Natural killer cell (primary cell): ENCODE measurements at regions not wholly inside any gene's neighbourhood (a gene's known extent, or its start where the extent isn't known, plus 50 kb on each side); places are given as distances from the start of the nearest gene placed in this dataset.

Source experiments
- ATAC-seq, 3 donors: fragments of 150-1000 bp in 2 of 3; fragments of 200-7000 bp in 1 of 3; cut with Tn5 transposase; 1 replicate in 1 of 3; 2 replicates in 2 of 3; pipeline ENCODE4 v1.10.0; 2021; ENCODE audit warnings: mild to moderate bottlenecking in 2 of 3, moderate library complexity in 2 of 3
- DNase-seq, 2 donors: peaks; one replicate each; pipeline versions ENCODE4 v3.0.0 to v3.0.0-alpha.2; 2013 to 2021; ENCODE audit warnings: mixed read lengths in 1 of 2
- H3K27ac ChIP-seq: one replicate; pipeline ENCODE4 v1.5.1; 2013; ENCODE audit warnings: mild to moderate bottlenecking, low read length
- H3K27me3 ChIP-seq: one replicate; pipeline ENCODE4 v1.6.1; 2013; ENCODE audit warnings: low read length; ENCODE audit not compliant: control insufficient read depth, insufficient read depth
- H3K36me3 ChIP-seq: one replicate; pipeline ENCODE4 v1.6.1; 2013; ENCODE audit warnings: low read length; ENCODE audit not compliant: control insufficient read depth, insufficient read depth
- H3K4me1 ChIP-seq: one replicate; pipeline ENCODE4 v1.6.1; 2013; ENCODE audit warnings: low read length; ENCODE audit not compliant: control insufficient read depth, insufficient read depth
- H3K4me3 ChIP-seq: one replicate; pipeline ENCODE4 v1.5.1; 2013; ENCODE audit warnings: low read length
- H3K9me3 ChIP-seq: one replicate; pipeline ENCODE4 v1.6.1; 2013; ENCODE audit warnings: low read length; ENCODE audit not compliant: control insufficient read depth, insufficient read depth
- H3K27ac Mint-ChIP-seq, 2 donors: one replicate each; pipeline ENCODE4 v1.8.0; 2022; ENCODE audit warnings: mild to moderate bottlenecking in 2 of 2, mixed read lengths in 2 of 2, moderate library complexity in 1 of 2
- H3K27me3 Mint-ChIP-seq, 2 donors: one replicate each; pipeline ENCODE4 v1.8.0; 2022; ENCODE audit warnings: low read depth in 2 of 2, mixed read lengths in 2 of 2
- H3K36me3 Mint-ChIP-seq: one replicate; pipeline ENCODE4 v1.8.0; 2022; ENCODE audit warnings: mixed read lengths
- H3K4me1 Mint-ChIP-seq, 2 donors: one replicate each; pipeline ENCODE4 v1.8.0; 2022; ENCODE audit warnings: mixed read lengths in 2 of 2
- H3K4me3 Mint-ChIP-seq: one replicate; pipeline ENCODE4 v1.8.0; 2022; ENCODE audit warnings: mild to moderate bottlenecking, moderate library complexity, mixed read lengths
- H3K9me3 Mint-ChIP-seq, 2 donors: one replicate each; pipeline ENCODE4 v1.8.0; 2022; ENCODE audit warnings: mixed read lengths in 2 of 2
- WGBS: methylation state at CpG from one replicate; pipeline ENCODE4 v1.1.7; 2013; ENCODE audit warnings: missing lambda C conversion rate; ENCODE audit not compliant: insufficient coverage; 5-methylcytosine and 5-hydroxymethylcytosine counted together
- intact Hi-C: fragments of 100-400 bp; cut with micrococcal nuclease; formaldehyde crosslinking; loops from one replicate; pipeline ENCODE4 v1.14.2; 2022
- TF ChIP-seq, protein P1 (sequence below): fragments of 200-600 bp; IDR thresholded peaks from one replicate; pipeline ENCODE4 v1.8.0; 2022; ENCODE audit warnings: antibody characterized with exemption

DNA sequence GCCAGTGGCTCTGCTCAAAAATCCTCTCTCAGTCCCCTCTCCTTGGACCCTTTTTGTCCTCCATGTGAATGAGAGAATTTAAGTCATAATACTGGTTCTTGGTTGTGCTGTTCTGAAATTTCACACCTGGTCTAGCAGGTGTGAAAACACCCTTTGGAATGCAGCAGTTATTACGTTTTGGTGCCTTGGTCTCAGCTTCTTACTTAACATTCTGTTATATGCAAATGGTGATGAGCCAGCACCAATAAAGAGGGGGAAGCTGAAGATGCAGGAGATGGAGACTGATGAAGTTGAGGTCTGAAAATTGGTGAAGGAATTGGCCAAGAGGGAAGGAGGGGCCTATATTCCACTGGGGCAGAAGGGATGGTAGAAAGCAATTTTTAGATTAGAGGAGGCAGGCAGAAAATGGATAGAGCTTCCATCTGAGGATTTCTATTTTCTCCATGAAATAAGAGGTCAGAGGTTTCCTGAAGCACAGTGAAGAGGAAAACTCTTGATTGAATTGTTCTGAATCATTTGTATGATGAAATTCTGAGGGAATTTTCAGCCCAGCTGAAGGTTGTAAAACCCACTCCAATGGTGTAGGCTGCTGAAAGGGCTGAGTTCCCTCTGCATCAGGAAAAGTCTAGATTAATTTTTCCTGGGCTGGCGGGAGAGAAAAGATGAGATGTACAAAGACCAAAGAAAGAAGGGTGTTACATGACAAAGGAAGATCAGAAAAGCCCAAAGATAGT, 94.0 kb upstream of the FAM180A start:
- Histone ChIP-seq H3K4me3 (no peak overlapping the region), H3K36me3 (no peaks in the 10 kb centered on the region), H3K27ac (no peak overlapping the region), H3K9me3 (no peaks in the 10 kb centered on the region), H3K27me3 (peaks cover 2% of the 10 kb centered on the region), H3K4me1 (peaks cover 7% of the 10 kb centered on the region)
- Mint-ChIP-seq H3K9me3 (no peaks in the 10 kb centered on the region), H3K4me3 (no peak overlapping the region), H3K36me3 (no peaks in the 10 kb centered on the region), H3K4me1 (peaks cover 13 to 23% of the 10 kb centered on the region in 2 donors), H3K27me3 (peaks cover 0 to 2% of the 10 kb centered on the region in 2 donors), H3K27ac (peak overlapping the region in 1 of 2 donors; percentile 50)
- 56% methylated on average over 2 of the region's 2 CpGs for WGBS
- TF ChIP-seq, protein P1, sequence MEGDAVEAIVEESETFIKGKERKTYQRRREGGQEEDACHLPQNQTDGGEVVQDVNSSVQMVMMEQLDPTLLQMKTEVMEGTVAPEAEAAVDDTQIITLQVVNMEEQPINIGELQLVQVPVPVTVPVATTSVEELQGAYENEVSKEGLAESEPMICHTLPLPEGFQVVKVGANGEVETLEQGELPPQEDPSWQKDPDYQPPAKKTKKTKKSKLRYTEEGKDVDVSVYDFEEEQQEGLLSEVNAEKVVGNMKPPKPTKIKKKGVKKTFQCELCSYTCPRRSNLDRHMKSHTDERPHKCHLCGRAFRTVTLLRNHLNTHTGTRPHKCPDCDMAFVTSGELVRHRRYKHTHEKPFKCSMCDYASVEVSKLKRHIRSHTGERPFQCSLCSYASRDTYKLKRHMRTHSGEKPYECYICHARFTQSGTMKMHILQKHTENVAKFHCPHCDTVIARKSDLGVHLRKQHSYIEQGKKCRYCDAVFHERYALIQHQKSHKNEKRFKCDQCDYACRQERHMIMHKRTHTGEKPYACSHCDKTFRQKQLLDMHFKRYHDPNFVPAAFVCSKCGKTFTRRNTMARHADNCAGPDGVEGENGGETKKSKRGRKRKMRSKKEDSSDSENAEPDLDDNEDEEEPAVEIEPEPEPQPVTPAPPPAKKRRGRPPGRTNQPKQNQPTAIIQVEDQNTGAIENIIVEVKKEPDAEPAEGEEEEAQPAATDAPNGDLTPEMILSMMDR: no peak
- DNase-seq (no peak), ATAC-seq (peak in 1 of 3 donors; percentile 38)
- intact Hi-C loops: no loop called here

- Mint-ChIP-seq H3K4me1 (peaks cover 13 to 23% of the 10 kb centered on the region in 2 donors), H3K4me3 (no peak overlapping the region), H3K9me3 (no peaks in the 10 kb centered on the region), H3K27ac (no peak overlapping the region), H3K36me3 (no peaks in the 10 kb centered on the region), H3K27me3 (peaks cover 0 to 2% of the 10 kb centered on the region in 2 donors)
- Histone ChIP-seq H3K36me3 (no peaks in the 10 kb centered on the region), H3K4me3 (no peak overlapping the region), H3K27ac (no peak overlapping the region), H3K9me3 (no peaks in the 10 kb centered on the region), H3K27me3 (peaks cover 2% of the 10 kb centered on the region), H3K4me1 (peaks cover 7% of the 10 kb centered on the region)
- ATAC-seq (no peak), DNase-seq (no peak)
- intact Hi-C loops: no loop called here
- TF ChIP-seq, protein P1: no peak
Observed at GRCh38 chr7:135840591-135840990, 92.0 kb upstream of the FAM180A start.

- Histone ChIP-seq H3K27ac (no peak overlapping the region), H3K4me1 (peaks cover 29% of the 10 kb centered on the region), H3K36me3 (no peaks in the 10 kb centered on the region), H3K4me3 (no peak overlapping the region), H3K27me3 (peaks cover 2% of the 10 kb centered on the region), H3K9me3 (no peaks in the 10 kb centered on the region)
- TF ChIP-seq, protein P1: no peak
- intact Hi-C loops: no loop called here
- Mint-ChIP-seq H3K36me3 (no peaks in the 10 kb centered on the region), H3K4me1 (peaks cover 28 to 31% of the 10 kb centered on the region in 2 donors), H3K27ac (no peak overlapping the region), H3K9me3 (no peaks in the 10 kb centered on the region), H3K27me3 (peaks cover 0 to 2% of the 10 kb centered on the region in 2 donors), H3K4me3 (no peak overlapping the region)
- no peak for DNase-seq
- no peak for ATAC-seq
- 82% methylated on average over 2 of the region's 2 CpGs for WGBS
Observed at GRCh38 chr7:135837675-135838074, 89.1 kb upstream of the FAM180A start.

GRCh38 chr7:135834266-135834665, 85.7 kb upstream of the FAM180A start:
- H3K27ac ChIP-seq: no peak overlapping the region
- WGBS: 65% methylated on average over 7 of the region's 8 CpGs

More at GRCh38 chr7:135834266-135834665, 85.7 kb upstream of the FAM180A start:
- TF ChIP-seq, protein P1: no peak
- no peaks in the 10 kb centered on the region for H3K27me3 Mint-ChIP-seq
- ATAC-seq (no peak), DNase-seq (no peak)
- peak overlapping the region; percentile 1 to 82 for H3K27ac Mint-ChIP-seq
- Histone ChIP-seq H3K4me3 (no peak overlapping the region), H3K27me3 (peaks cover 2% of the 10 kb centered on the region), H3K9me3 (no peaks in the 10 kb centered on the region), H3K4me1 (peaks cover 47% of the 10 kb centered on the region), H3K36me3 (no peaks in the 10 kb centered on the region)
- intact Hi-C loops: no loop called here
- peaks cover 0 to 2% of the 10 kb centered on the region in 2 donors for H3K9me3 Mint-ChIP-seq
- H3K4me1 Mint-ChIP-seq: peaks cover 49 to 52% of the 10 kb centered on the region in 2 donors
- H3K36me3 Mint-ChIP-seq: no peaks in the 10 kb centered on the region
- peak overlapping the region; percentile 55 for H3K4me3 Mint-ChIP-seq
